EH (cell line): ENCODE measurements at regions not wholly inside any gene's neighbourhood (a gene's known extent, or its start where the extent isn't known, plus 50 kb on each side); places are given as distances from the start of the nearest gene placed in this dataset.
A peak's percentile ranks its signal among the peaks of the same experiment; 100 is the strongest.
"Not testable (repeated sequence)": the region's sequence is repeated elsewhere in the genome, so short reads cannot be mapped to it uniquely, and the experiment has no call there.

Experiments used
- DNase-seq: peaks from one replicate; pipeline ENCODE4 v3.0.0-alpha.2; 2015; ENCODE audit warnings: low read depth

DNA sequence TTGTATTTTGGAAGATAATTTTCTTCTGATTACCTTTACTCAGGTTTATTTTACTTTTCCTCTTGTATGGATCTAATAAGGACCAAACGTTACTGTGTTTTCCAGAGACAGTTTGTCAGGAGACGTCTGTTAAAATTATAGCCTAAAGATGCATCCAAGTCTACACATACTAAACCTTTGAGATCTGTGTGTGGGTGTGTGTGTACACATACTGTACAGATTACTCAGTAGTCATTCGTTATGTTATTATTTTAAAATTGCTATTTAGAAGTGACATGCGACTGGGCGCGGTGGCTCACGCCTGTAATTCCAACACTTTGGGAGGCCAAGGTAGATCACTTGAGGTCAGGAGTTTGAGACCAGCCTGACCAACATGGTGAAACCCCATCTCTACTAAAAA lies 51.6 kb upstream of the CNTLN start:
- no peak for DNase-seq

DNA sequence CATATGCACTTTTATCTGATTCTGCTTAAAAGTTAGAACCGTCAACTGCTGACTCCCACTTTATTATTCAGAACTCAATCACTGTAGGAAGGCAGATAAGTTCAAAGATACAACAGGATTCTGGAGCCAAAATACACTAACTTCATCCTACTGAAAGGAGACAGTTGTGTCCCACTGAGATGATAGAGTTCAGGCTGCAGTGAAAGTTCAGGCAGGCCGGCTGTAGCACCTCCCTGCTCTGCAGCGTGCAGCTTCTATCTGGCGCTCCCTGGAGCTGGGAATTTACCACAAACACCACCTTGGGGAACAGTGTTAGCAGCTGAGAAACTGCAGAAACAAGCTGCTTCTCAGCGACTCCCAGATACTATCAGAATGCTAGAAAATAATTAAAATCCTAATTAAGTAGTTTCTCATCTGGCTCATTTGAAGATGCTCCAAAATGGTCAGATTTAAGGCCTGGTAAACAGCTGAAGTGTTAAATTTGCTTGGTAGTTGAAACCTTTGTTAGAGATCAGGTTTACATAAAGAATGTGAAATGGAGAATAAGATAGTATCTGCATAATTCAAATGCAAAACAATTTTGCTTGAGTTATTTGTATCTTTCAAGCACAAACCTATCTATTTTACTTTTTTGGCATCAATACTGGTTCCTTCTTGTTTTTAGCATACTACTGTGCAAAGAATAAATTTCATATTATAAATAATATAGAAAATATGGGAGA lies 52.3 kb upstream of the CNTLN start:
- peak; percentile 32 for DNase-seq

DNA sequence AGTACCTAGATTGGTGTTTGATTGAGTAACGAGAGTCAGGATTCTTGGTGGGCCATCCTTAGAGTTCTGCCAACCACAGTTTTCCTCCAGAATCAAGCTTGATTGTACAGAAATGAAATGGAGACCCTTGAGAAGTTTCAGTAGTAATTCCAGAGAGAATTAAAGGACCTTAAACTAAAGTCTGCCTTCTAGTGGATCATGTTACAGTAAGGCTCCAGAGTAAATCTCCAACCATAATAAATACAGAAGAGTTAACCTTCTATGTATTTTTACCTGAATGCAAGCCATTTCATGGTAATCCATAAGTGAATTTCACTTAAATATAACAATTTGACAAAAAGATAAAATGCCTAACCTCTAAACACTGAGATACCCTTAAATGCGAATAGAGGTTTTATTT lies 53.0 kb upstream of the CNTLN start:
- no peak for DNase-seq

DNA sequence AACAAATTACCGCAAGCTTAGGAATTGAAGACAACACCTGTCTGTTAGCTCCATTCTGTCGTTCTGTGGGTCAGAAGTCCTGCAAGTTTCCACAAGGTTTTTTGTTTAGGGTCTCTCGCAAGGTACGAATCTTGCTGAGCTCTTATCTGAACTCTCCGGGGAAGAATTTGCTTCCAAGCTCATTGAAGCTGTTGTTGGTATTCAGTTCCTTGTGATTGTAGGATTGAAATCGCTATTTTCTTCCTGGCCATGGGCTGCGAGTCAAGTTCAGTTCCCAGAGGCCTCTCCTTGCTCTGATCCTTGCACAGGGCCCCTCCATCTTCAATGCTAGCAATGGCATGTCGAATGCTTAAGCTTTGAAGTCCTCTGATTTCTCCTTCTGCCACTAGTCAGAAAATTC lies 53.5 kb upstream of the CNTLN start:
- no peak for DNase-seq

DNA sequence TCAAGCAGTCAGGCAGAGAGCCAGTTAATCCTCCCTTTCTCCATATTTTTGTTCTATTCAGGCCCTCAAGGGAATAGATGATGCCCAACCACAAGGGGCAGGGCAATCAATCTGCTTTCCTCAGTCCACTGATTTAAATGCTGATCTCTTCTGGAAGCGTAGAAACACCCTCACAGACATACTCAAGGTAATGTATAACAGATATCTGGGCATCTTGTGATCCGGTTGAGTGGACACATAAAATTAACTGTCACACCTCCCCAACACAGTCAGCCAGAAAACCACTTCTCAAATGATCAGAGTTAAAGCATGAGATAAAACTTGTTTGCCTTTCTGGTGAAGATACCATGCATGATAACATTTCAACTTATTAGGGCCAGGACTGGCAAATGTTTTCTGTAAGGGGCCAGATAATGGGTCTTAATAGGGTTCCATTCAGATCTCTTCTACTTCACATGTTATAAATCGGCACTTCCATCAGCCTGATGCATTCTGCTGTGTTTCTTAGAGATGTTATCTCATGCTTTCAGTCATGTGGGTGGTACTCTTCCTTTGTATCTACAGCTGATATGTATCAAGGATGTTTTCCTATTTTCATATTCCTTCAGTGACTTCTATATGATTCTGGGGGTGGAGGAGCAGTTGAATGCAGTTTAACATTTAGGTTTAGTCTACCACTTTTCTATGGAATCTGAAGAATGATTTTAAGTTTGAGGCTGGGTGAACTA lies 58.9 kb upstream of the CNTLN start:
- no peak for DNase-seq

DNA sequence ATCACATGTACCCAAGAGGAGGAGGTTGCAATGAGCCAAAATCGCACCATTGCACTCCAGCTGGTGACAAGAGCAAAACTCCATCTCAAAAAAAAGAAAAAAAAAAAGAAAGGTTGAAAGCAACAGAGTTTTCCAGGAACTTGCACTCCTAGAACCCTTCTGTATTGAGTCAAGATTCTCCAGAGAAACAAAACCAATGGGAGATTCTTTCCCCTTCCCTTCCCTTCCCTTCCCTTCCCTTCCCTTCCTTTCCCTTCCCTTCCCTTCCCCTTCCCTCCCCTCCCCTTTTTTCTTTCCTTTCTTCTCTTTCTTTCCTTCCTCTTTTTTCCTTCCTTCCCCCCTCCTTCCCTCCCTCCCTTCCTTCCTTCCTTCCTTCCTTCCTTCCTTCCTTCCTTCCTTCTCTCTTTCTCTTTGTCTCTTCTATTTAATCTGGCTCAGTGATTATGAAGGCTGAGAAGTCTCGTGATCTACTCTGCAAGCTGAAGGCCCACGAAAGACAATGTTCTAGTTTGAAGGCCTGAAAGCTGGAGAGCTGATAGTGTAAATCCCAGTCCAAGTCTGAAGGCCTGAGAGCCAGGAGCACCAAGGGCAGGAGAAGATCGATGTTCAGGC lies 59.6 kb upstream of the CNTLN start:
- DNase-seq: no peak

DNA sequence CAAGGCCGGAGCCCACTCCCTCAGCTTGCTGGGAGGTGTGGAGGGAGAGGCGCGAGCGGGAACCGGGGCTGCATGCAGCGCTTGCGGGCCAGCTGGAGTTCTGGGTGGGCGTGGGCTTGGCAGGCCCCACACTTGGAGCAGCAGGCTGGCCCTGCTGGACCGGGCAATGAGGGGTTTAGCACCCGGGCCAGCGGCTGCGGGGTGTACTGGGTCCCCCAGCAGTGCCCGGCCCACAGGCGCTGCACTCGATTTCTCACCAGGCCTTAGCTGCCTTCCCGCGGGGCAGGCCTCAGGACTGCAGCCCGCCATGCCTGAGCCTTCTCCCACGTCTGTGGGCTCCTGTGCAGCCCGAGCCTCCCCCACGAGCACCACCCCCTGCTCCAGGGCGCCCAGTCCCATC lies 62.3 kb upstream of the CNTLN start:
- DNase-seq: not testable (repeated sequence)

DNA sequence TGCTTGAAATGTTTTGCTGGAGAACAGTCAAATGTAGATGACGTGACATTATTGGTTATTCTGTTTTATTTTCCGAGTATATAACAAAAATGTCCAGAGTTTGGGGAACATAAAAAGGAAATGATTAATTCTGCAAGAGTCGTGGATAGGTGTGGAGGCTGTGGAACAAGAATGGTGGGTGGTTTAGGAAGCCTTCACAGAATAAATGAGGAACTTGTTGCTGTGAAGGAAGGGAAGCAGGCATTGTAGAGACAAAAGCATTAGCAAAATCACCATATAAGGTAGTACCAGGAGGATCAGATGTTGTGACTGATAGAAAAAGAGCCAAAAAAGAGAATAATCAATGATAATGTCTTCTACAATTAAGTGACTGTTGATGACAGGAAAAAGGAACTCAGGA lies 66.2 kb upstream of the CNTLN start:
- no peak for DNase-seq

DNA sequence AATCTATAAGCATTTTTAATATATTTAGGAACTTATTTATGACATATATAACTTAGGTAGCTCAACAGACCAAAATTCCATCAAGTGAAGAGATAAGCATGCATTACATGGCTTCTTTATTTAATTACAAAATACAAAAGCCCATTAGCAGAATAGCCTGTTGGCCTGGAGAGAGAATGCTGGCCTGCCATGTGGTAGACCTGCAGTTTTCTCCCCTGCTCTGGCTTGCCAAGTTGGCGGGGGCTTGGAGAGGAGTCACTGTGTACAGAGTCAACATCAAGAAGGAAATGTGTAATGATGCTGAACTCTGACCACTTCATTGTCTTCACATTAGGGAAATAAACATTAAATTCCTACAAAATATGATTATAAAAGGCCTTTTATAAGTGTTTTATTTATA lies 69.8 kb upstream of the CNTLN start:
- DNase-seq: no peak

DNA sequence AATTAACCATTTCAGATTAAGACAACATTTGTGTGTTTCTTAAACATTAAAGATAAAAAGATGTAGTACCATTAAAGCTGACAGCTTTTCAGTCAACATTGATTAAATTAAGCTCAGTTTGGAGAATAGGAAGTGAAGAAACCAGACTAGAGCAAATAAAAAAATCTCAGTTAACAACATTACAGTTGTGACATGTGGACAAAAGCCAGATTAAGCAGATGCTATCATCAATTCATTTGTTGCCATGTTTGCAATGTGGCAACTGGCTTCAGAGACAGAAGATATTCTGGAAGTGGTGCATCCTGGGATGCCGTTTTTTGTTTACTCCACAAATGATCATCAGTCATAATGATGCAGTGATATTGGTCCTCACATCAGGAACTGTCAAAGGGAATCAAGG lies 70.3 kb upstream of the CNTLN start:
- DNase-seq: no peak

DNA sequence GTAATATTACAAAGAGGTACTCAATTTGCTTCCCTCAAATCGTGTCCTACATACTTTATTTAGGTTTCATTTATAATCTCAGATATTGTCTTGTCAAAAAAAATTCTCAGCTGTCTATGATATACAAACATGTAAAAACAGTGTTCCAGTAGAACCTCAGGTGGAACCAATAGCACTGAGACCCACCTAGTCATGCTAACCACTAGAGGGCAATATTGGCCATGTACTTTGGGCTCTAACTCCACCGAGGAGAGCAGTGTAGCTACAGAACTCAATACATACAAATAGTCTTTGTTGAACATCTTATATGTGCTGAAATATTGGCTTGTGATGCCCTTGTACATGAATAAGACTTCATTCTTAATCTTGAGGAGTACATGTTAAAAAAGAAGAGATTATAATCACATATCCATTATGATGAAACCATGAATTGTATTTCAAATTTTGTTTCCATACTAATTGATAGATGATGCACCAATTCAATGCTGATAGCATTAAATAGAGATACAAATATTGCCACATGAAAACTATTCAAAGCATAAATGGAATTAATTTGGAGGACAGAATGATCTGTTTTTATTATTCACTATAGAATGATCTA lies 71.2 kb upstream of the CNTLN start:
- DNase-seq: peak; percentile 64

DNA sequence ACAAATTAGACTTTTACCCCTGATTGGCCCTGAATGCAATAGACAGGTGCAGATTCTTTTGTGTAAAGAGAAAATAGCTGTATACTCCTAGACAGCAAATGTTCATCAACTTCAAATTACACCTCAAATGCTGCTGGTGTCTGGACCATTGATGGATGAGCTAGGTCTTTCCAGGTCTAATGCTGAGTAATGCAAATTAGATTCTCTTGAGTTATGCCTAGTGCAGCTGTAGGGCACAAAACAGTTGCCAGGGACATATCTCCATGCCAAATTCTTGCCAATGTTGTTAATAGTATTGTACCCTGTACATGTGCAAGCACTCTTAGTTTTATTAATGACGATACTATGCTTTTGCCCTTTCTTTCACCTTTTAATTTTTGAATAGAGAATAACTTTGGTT lies 72.3 kb upstream of the CNTLN start:
- DNase-seq: no peak

DNA sequence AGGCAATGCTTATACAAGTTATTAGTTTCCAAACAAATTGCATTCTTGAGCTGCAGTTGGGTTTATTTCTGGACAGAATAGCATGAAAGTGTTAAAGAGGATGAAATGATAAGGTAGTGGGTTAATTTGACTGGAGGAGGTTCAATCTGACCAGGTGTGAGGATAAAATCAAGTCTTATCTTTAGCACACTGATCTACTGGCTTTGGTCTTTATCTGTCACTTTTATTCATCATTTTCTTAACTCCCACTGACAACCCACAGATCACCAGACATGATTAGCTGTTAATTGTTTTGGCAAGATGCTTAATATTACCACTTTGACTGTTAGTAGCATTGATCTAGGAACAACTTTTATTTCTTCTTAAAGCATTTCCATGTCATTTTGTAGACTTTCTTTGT lies 74.4 kb upstream of the CNTLN start:
- no peak for DNase-seq

DNA sequence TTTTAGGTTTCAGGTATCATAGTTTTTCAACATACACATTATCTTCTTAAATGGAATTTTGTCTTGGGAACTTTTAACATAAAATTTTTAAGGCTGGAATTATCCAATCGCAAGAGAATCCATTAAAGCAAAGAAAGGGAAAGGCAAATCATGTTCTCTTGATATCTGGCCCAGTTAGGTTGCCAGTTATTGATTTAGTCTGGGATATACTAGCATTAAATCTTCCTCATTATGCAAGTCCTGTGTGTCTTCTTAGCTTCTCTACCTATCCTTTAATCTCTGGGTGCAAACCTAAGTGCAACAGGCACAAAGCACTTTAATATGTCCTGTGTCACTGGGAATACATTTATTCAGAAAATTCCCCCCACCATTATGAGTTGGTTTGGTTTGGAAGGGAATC lies 75.4 kb upstream of the CNTLN start:
- no peak for DNase-seq

DNA sequence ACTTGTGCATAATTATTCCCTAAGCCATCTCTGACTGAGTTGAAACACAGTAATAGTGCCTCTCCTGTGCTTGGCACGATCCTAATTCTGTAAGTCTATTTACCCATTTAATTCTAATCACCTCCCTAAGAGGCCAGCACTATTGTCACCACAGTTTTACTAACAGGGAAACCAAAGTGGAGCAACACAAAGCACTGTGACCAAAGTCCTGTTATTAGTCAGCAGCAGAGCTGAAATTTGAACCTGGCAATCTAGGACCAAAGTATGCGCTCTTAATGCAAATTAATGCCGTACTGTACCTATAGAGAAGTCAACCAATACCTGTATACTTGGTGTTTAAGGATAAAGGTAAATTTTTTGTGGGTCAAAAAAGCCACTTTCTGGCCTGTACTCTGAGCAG lies 77.1 kb upstream of the CNTLN start:
- DNase-seq: no peak

DNA sequence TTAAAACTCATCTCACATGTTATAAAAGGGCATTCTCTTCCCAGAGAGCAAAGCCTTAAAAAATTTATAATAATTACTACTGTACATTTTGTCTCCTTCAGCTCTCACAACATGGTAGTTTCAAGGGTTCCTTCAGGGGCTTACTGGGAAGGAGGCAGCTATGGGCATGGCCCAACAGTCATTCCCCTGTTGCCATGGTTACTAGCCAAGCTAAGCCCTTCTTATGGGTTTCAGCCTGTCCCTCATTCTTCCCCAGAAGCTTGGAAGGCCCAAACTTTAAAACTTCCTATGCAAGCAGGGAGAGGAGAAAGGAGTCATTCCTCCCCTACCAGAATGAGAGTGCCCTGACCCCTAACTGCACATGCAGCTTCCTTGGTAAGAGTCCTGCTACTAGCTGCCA lies 82.2 kb upstream of the CNTLN start:
- DNase-seq: peak; percentile 6

DNA sequence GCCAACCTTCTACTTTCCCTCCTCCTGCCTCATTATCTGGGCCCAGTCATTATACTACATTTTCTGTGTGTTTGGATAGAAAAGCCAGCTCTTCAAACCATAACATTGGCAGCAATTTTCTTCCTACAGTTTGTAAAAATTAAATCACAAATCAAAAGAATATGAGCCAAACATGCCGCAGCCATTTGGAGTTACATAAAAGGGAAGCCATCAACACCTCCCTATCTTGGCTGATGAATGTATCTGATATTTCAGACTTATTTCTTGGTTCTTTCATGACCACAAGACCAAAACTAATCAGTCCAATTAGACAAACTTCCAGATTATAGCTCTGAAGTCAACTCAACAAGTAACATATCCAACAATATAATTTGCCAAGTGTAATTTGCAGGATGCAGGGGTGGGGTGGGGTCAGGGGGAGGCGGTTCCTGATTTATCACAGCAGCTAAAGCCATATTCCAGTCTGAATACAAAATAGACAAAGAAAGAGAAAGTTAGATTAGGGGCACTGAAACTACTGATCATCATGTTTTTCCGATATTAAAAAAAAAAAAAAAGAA lies 89.4 kb upstream of the CNTLN start:
- no peak for DNase-seq

DNA sequence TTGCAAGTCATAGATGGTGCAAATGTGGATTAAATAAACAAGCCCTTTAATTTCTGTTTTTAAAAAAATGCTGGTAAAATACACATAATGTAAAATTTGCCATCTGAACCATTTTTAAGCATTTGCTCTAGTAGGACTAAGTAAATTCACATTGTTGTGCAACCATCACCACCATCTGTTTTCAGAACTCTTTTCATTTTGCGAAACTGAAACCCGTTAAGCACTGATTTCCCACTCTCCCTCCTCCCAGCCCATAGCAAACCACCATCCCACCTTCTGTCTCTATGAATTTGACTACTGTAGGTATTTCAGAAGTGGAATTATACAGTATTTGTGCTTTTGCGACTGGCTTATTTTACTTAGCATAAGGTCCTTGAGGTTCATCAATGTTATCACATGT lies 103.3 kb upstream of the CNTLN start:
- no peak for DNase-seq

DNA sequence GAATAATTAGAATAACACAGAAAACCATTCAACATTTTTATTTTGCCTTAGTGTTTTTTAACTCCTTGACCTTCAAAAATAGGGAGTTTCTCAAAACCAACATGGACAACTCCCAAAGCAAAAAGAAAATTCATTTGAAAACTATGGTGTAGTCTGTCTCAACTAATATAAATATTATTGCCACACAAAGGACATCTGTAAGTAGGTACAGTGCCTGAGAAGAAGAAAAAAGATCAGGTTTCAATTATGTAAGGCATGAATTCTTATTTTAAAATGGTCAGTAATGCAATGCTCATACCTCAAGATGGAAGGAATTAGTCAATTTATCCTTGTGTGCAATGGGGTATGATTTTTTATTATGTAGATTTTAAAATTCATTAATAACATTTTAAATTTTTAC lies 109.6 kb upstream of the CNTLN start:
- no peak for DNase-seq

DNA sequence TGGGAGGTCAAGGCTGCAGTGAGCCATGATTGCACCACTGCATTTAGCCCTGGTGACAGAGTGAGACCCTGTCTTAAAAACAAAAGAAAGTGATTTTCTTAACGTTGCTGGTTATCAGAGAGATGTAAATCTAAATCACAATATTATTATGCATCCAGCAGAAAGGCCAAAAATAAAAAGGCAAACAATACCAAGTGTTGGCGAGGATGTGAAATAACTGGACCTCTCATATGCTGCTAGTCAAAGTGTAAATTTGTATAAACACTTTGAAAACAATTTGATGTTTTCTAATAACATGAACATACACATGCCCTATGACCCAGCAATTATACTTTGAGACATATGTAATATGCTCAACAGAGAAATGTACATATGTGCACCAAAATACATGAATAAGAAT lies 110.7 kb upstream of the CNTLN start:
- no peak for DNase-seq

DNA sequence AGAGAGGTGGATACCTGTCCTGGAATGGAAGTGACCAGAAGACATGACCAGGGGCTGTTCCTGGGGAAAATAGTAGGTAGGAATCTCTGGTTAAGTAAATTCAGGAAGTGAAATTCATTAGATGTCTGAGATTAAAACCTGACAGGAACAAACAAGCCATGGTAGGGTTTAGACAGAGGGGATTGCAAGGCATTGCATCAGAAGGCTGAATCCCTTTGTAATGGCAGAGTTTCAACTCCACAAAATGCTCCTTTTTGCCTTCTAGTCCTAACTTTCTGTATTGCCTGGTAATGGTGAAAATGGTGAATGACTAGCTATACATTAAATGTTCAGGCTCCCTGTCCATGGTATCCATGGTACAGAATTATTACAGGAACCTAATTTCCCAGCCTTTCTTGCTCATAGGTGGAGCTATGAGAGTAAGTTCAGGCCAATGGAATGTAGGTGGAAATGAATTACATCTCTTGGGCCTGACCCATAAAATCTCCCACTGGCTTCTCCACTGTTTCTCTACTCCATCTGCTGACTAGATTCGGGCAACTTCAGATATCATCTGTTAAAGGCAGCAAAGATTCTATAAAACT lies 113.4 kb upstream of the CNTLN start:
- peak; percentile 31 for DNase-seq

DNA sequence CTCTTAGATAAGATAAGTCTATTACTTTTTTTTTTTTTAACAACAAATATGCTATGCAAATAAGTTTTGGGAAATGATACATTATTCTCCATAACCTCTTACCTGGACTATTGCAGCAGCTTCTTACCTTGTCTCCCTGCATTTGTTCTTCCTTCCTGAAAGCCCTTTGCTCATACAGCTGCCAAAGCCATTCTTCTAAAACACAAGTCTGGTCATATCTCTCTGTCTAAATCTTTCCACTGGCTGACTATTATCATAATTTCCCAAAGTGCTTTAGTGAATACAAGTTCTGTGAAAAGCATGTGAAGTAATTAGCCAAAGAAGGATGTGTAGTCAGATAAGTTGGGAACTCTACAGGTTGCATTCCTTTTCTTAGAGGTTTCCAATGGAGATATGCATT lies 115.4 kb upstream of the CNTLN start:
- DNase-seq: no peak
